Stomach smooth muscle (tissue), 2 donors: ENCODE measurements at regions not wholly inside any gene's neighbourhood (a gene's known extent, or its start where the extent isn't known, plus 50 kb on each side); places are given as distances from the start of the nearest gene placed in this dataset.

Source experiments
- H3K27ac ChIP-seq: one replicate; pipeline ENCODE4 v1.7.0; 2013; ENCODE audit warnings: mild to moderate bottlenecking, low read length, inconsistent platforms
- H3K27me3 ChIP-seq, 2 donors: one replicate each; pipeline ENCODE4 v1.7.0; 2013; ENCODE audit warnings: low read length in 2 of 2; ENCODE audit not compliant: insufficient read depth in 2 of 2, control insufficient read depth in 1 of 2
- H3K36me3 ChIP-seq, 2 donors: one replicate each; pipeline ENCODE4 v1.7.0; 2013; ENCODE audit warnings: low read length in 2 of 2; ENCODE audit not compliant: control insufficient read depth in 2 of 2, insufficient read depth in 2 of 2
- H3K4me1 ChIP-seq: one replicate; pipeline ENCODE4 v1.7.0; 2013; ENCODE audit warnings: low read length; ENCODE audit not compliant: control insufficient read depth, insufficient read depth
- H3K4me3 ChIP-seq, 2 donors: one replicate each; pipeline ENCODE4 v1.7.0; 2013; ENCODE audit warnings: low read length in 2 of 2
- H3K9ac ChIP-seq, 2 donors: one replicate each; pipeline ENCODE4 v1.7.0; 2013; ENCODE audit warnings: low read length in 2 of 2, mild to moderate bottlenecking in 1 of 2
- H3K9me3 ChIP-seq, 2 donors: one replicate each; pipeline ENCODE4 v1.7.0; 2013; ENCODE audit warnings: low read length in 2 of 2; ENCODE audit not compliant: control insufficient read depth in 2 of 2
- donor health status: healthy.
- donor health status: Pancreatic carcinoma.

GRCh38 chr2:217691516-217691915 is 311.3 kb downstream of the TNS1 start:
- Histone ChIP-seq H3K27ac (peak overlapping the region; percentile 3), H3K9me3 (no peaks in the 10 kb centered on the region), H3K27me3 (no peaks in the 10 kb centered on the region), H3K9ac (no peak overlapping the region), H3K4me3 (no peak overlapping the region), H3K36me3 (no peaks in the 10 kb centered on the region), H3K4me1 (peaks cover 24% of the 10 kb centered on the region)

GRCh38 chr2:217689053-217689452 is 313.7 kb downstream of the TNS1 start:
- no peak overlapping the region for H3K9ac ChIP-seq
- H3K4me1 ChIP-seq, result peaks cover 12% of the 10 kb centered on the region
- H3K36me3 ChIP-seq, result no peaks in the 10 kb centered on the region
- no peaks in the 10 kb centered on the region for H3K9me3 ChIP-seq
- no peak overlapping the region for H3K27ac ChIP-seq
- H3K4me3 ChIP-seq, result no peak overlapping the region
- H3K27me3 ChIP-seq, result no peaks in the 10 kb centered on the region

GRCh38 chr2:217688494-217688893 is 314.3 kb downstream of the TNS1 start:
- Histone ChIP-seq H3K4me1 (peaks cover 12% of the 10 kb centered on the region), H3K27ac (no peak overlapping the region)

GRCh38 chr2:217687771-217688170 is 315.0 kb downstream of the TNS1 start:
- no peak overlapping the region for H3K27ac ChIP-seq
- no peaks in the 10 kb centered on the region for H3K9me3 ChIP-seq
- no peaks in the 10 kb centered on the region for H3K36me3 ChIP-seq
- H3K27me3 ChIP-seq, result no peaks in the 10 kb centered on the region
- no peak overlapping the region for H3K9ac ChIP-seq
- H3K4me3 ChIP-seq, result no peak overlapping the region
- peaks cover 12% of the 10 kb centered on the region for H3K4me1 ChIP-seq

More at GRCh38 chr2:217688494-217688893, 314.3 kb downstream of the TNS1 start:
- Histone ChIP-seq H3K4me3 (no peak overlapping the region), H3K9me3 (no peaks in the 10 kb centered on the region), H3K9ac (no peak overlapping the region), H3K27me3 (no peaks in the 10 kb centered on the region), H3K36me3 (no peaks in the 10 kb centered on the region)

- Histone ChIP-seq H3K9me3 (no peaks in the 10 kb centered on the region), H3K4me1 (peaks cover 4% of the 10 kb centered on the region), H3K27ac (no peak overlapping the region), H3K27me3 (no peaks in the 10 kb centered on the region), H3K9ac (no peak overlapping the region), H3K4me3 (no peak overlapping the region), H3K36me3 (no peaks in the 10 kb centered on the region)
Observed at GRCh38 chr2:217685255-217685605, 317.6 kb downstream of the TNS1 start.

GRCh38 chr2:217684431-217685254 is 318.2 kb downstream of the TNS1 start:
- Histone ChIP-seq H3K27me3 (no peaks in the 10 kb centered on the region), H3K4me1 (peaks cover 4% of the 10 kb centered on the region), H3K4me3 (no peak overlapping the region), H3K9ac (no peak overlapping the region), H3K27ac (no peak overlapping the region), H3K36me3 (no peaks in the 10 kb centered on the region), H3K9me3 (no peaks in the 10 kb centered on the region)

GRCh38 chr2:217683106-217683870 is 319.5 kb downstream of the TNS1 start:
- no peaks in the 10 kb centered on the region for H3K9me3 ChIP-seq
- H3K36me3 ChIP-seq, result no peaks in the 10 kb centered on the region
- no peaks in the 10 kb centered on the region for H3K27me3 ChIP-seq
- H3K9ac ChIP-seq, result no peak overlapping the region
- no peak overlapping the region for H3K4me3 ChIP-seq
- peaks cover 1% of the 10 kb centered on the region for H3K4me1 ChIP-seq
- H3K27ac ChIP-seq, result no peak overlapping the region

- no peaks in the 10 kb centered on the region for H3K36me3 ChIP-seq
- H3K27ac ChIP-seq, result no peak overlapping the region
- no peaks in the 10 kb centered on the region for H3K9me3 ChIP-seq
- no peak overlapping the region for H3K4me3 ChIP-seq
- no peaks in the 10 kb centered on the region for H3K27me3 ChIP-seq
- no peaks in the 10 kb centered on the region for H3K4me1 ChIP-seq
- H3K9ac ChIP-seq, result no peak overlapping the region
Observed at GRCh38 chr2:217681791-217682190, 321.0 kb downstream of the TNS1 start.

GRCh38 chr2:217680381-217680780 is 322.4 kb downstream of the TNS1 start:
- H3K9me3 ChIP-seq, result no peaks in the 10 kb centered on the region
- H3K27me3 ChIP-seq, result no peaks in the 10 kb centered on the region
- no peak overlapping the region for H3K4me3 ChIP-seq
- no peak overlapping the region for H3K27ac ChIP-seq
- no peak overlapping the region for H3K9ac ChIP-seq
- no peaks in the 10 kb centered on the region for H3K4me1 ChIP-seq
- H3K36me3 ChIP-seq, result no peaks in the 10 kb centered on the region

- H3K36me3 ChIP-seq, result no peaks in the 10 kb centered on the region
- H3K27ac ChIP-seq, result no peak overlapping the region
- H3K4me1 ChIP-seq, result no peaks in the 10 kb centered on the region
- H3K9me3 ChIP-seq, result no peaks in the 10 kb centered on the region
- no peak overlapping the region for H3K9ac ChIP-seq
- no peak overlapping the region for H3K4me3 ChIP-seq
- no peaks in the 10 kb centered on the region for H3K27me3 ChIP-seq
Observed at GRCh38 chr2:217673627-217674026, 329.2 kb downstream of the TNS1 start.

- Histone ChIP-seq H3K27ac (no peak overlapping the region), H3K4me3 (no peak overlapping the region), H3K9ac (no peak overlapping the region), H3K4me1 (peaks cover 4% of the 10 kb centered on the region), H3K36me3 (no peaks in the 10 kb centered on the region), H3K9me3 (no peaks in the 10 kb centered on the region), H3K27me3 (no peaks in the 10 kb centered on the region)
Observed at GRCh38 chr2:217672472-217672871, 330.3 kb downstream of the TNS1 start.
